HG03457 (cell line): ENCODE measurements at regions not wholly inside any gene's neighbourhood (a gene's known extent, or its start where the extent isn't known, plus 50 kb on each side); places are given as distances from the start of the nearest gene placed in this dataset.

Experiments used
- ATAC-seq: cut with Tn5 transposase; IDR thresholded peaks from one replicate; pipeline ENCODE4 v1.9.1; 2021; ENCODE audit warnings: moderate number of reproducible peaks; ENCODE audit not compliant: unreplicated experiment

DNA sequence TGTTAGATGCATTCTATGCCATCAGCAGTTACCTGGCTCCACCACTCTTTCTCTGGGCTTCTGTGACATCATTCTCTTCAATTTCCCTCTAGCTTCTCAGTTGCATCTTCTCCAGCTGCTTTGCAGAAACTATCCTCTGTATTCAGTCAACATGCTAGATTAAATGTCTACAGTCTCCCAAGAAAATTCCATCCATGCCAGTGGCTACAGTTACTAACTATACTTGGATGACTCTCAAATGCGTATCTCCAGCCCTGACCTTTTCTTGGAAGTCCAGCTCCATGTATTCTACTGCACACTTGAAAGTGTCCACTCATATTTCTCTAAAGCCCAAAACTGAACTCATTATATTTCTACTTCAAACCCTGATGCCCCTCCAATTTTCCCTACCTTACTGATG, 232.3 kb upstream of the TENM3 start:
- no peak for ATAC-seq

DNA sequence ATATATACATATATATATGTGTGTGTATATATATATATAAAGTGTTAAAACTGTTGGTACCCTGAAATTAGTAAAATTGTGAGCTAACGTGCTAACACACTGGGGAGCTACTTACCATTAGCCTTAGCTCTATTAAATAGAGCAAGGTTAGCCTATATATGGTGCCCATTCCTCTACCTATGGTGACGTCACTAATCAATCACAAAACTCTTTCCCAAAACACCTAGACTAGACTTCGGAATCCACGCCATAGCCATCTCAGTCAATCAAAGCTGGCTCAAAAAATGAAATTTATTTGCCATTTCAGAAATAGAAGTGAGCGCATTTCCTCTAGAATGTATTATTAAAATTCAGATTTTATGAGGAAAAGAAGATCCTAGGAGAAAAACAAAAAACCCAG, 229.0 kb upstream of the TENM3 start:
- no peak for ATAC-seq

DNA sequence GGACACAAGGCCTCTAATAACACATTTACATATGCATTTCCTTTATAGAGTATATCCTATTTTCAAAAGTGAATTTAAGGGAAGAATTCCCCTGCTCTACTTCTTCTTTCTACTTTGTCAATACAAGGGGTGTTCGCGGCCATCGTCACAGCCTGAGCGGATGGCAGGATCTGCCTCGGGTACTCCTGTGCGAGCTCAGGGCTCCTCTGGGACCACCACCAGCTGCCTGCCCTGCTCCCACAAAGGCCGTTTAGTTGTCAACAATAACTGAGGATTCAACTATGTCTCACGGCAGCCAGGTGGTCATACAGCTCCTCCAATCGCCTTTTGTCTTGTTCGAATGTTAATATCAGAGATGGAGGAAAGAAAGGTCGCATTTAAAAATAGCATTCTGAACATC, 228.2 kb upstream of the TENM3 start:
- no peak for ATAC-seq

DNA sequence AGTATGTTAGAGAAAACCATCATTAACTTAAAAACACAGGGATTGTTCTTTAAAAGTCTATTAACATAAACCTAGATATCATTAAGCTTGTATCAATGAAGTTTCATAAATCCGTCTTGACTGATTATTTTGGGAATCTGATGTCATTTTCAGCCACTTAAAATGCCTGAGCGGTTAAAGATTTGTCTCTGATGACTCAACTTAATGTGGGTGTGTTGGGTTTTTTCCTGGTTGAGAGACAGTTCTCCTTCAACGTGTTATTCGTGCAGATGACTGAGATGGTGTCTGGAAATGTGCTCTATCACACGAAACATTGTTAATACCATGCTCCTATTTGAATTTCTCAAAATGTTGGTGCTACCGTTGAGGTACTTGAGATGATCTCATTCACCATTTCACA, 227.3 kb upstream of the TENM3 start:
- ATAC-seq, result no peak

DNA sequence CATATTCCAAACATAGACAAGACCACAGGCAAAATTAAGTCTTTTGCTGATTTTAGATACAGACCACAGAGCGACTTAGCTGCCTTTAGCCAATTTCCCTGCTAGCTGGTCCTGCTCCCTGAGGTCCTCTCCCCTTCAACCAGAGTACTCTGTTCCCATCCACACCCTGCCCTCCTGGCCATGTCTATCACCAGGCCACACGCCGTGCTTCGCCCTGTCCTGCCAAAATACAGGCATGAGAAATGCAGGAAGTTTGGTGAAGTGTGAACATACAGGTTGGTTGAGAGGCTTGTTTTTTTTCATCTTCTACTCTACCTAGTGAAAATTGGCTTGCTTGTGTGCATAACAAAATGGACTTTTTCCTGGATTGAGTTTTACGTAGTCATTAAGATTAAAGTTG, 226.2 kb upstream of the TENM3 start:
- ATAC-seq, result no peak

DNA sequence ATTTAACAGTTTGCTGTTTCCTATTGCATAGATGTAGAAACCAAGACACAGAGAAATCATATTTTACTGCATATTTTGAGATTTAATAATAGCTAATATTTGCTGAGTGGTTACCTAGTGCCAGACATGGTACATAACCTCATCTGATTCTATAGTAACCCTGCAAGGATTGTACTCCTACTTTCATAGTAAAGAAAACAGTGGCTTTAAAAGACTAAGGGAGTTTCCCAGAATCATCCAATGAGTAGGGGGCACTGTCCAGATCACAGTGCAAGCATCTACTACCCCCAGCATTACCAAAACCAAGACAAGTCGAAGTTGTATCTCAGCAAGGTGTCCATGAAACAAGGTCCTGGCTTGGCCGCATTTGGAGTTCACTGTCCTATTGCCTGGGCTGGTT, 224.5 kb upstream of the TENM3 start:
- peak; percentile 51 for ATAC-seq

DNA sequence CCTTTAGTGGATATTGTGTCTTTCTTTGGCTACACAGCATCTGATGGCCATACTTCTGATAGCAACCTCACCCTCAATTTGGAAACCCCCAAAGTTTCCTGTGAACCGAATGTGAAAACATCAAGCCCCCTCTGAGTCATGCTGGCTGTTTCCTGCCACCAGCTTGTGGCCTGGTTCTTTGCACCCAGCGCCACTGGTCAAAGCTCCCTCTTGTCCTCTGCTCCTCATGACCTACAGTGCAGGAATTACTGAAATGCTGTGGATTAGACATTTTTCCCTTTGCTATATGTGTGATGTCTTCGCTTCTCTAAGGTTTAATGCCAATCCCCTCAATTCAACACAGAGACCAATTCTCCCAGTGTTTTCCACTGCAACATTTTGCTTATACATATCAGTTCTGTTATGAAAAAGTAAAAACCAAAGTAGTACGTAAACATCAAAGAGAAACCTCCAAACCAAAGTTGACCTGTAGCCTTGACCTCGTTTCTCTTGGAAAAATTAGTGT, 224.0 kb upstream of the TENM3 start:
- ATAC-seq, result peak; percentile 92

DNA sequence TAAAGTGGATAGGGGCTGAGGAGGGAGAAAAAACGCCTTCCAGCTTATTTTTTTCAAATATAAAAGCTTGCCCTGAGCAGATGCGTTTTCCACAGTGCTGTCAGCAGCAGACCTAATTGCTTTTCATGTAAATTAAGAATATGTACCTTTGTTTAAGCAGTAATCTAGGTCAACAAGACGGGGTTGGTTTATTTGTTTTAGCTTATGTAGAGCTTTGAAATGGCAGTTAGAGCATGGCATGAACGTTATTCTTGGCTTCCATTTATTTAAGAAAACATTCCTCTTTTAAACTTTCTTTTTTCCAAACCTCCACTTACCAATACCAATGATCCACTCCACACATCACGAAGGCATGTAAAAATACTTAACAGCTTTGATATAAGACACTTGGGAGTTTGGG, 220.3 kb upstream of the TENM3 start:
- no peak for ATAC-seq

DNA sequence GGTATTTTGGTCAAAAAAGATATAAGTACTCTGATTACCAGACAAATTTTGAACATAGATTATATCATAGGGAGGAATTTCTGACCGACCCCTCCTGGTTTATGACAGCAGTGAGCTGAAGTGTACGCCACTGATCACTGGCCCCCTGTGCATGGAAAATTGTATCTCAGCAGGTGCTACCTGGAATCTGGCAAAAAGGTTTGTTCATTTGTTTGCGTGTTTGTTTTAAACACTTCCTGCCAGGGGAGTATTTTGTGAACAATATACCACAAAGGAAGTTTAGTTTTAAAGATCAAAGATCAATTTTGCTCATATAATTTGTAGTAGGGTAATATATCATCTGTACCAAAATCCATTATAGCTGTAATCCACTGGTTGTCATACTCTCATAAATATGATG, 219.7 kb upstream of the TENM3 start:
- no peak for ATAC-seq

DNA sequence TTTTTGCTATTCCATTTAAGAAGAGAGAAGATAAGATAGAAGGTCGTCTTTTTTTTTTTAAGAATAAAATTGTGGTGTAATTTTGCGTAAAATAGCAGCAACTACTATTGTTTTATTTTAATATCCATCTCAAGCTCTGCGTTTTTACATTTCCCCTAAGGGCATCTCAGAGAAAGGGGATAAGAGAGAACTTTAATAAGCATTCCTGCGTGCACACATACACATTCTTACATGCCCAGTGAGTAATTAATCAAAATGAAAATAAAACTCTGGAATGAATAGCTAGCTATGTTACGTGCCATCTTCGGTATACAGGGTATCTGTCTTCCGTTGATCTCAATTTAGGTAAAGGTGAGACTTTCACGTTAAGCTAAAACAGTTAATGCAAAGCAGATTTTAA, 200.3 kb upstream of the TENM3 start:
- ATAC-seq, result no peak

DNA sequence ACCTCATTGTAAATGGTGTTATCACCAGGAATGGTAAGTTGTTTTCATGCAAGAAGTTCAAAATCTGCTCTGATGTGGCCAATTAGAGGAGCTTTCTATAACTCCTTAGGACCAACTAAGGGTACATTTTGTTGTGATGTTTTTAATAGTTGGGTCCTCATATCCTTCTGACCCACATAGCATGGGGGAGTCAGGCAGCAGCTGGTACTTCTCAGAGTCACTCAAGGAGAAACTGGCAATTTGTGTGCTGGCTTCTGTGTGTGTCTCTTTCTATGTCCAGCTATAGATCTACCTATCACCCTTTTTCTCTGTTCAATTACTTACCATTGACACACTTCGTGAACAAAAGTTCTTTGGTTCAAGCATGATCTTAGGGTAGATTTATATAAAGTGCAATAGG, 194.3 kb upstream of the TENM3 start:
- no peak for ATAC-seq

DNA sequence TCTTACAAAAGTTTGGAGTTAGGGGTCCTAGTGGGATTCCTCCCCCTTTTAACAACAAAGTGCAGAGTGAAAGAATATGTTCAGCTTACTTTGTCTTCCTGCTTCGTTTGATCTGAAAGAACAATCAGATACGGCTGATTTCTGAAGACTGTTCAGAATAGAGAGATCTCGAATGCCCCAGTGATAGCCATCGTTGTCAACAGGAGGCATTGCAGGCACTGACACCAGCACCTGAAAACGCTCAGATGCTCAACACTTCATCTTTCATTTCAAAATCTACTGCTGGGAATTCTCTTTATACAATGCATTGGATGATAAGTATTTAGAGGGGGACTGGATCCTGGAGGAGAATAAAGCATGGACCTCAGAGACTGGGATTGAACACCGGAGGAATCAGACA, 186.3 kb upstream of the TENM3 start:
- no peak for ATAC-seq

DNA sequence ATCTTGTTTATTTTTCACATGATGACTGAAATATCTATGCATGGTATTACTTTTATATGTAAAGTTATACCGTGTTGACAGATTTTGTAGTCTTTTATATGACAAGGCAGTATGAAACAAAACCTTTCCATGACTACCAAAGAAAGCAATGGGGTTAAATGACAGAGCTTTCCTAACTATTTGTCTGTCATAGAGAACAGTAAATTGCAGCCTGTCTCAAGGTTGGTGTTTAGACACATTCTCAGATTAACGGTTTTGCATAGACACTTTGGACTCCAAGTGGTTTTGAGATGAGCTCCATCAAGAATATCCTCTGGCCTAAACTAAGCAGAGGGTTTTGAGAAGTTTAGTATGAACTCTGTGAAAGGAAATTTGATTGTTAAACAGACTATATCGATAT, 180.7 kb upstream of the TENM3 start:
- no peak for ATAC-seq

DNA sequence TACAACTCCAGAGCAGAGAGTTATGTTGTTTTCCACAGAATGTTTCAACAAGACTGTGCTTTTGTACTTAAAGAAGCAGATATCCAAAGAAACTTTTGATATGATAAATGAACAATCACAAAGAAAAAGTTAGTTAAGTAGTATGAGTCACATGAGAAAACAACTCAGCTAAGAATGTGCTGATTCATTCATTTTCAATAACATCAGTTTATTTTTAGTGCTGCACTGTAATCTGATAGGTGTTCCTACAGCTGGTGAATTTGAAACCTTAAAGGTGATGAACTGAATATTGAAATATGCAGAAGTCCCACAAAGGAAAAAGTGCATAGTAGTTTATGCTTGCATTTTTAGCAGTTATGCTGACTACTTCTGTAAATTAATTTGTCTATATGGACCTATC, 180.3 kb upstream of the TENM3 start:
- ATAC-seq, result no peak

DNA sequence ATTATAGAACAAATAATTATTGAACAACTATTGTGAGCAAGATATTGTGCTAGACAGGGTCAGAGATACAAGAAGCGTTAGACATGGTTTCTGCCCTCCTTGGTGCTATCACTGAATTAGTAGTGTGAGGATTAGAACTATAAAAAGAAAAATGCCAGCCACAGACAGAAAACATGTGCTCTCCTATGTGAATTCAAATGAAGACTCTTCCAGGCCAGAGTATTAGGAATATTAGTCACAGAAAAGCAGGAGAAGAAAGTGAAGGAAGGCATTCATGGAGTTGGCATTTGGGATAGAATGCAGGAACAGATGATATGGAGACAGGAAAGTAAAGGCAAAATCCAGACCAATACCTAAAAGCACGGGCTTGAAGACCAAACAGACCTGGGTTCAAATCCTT, 179.6 kb upstream of the TENM3 start:
- no peak for ATAC-seq

DNA sequence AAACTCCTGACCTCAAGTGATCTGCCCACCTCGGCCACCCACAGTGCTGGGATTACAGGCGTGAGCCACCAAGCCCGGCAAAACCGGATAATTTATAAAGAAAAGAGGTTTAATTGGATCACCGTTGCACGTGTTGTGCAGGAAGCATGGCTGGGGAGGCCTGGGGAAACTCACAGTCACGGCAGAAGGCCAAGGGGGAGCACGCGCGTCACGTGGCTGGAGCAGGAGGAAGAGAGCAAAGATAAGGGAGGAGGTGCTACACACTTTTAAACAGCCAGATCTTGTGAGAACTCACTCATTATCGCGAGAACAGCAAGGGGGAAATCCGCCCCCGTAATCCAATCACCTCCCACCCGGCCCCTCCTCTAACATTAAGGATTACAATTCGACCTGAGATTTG, 177.9 kb upstream of the TENM3 start:
- ATAC-seq, result no peak

DNA sequence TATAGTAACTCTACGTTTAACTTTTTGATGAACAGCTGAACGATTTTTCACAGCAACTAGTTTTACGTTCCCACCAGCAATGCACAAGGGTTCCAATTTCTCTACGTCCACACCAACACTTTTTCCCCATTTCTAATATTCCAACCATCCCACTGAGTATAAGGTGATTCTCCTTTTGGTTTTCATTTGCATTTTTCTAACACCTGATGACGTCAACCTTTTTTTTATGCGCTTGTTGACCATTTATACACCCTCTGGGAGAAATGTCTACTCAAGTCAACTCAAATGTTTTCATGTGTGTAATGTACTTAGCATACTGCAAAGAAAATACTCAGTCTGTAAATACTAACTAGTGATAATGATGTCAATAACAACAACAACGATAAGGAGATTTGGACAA, 177.2 kb upstream of the TENM3 start:
- ATAC-seq, result no peak

DNA sequence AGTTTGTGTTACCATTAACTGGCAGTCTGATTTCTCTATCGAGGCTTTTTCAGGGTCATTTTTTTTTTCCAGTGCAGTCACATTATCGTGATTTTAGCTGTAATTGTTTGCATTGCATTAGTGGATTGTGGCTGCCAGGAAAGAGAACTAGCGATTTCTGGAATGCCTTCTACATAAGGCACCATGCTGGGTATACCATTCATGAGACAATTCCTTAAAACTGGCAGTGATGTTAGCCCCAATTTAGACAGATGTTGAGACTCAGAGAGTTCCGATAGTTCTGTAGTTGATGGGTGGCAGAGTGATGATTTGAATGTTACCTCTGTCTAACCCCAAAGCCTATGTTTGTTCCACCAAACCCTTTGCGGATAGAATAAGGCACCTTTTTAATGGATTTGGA, 175.4 kb upstream of the TENM3 start:
- ATAC-seq, result no peak

DNA sequence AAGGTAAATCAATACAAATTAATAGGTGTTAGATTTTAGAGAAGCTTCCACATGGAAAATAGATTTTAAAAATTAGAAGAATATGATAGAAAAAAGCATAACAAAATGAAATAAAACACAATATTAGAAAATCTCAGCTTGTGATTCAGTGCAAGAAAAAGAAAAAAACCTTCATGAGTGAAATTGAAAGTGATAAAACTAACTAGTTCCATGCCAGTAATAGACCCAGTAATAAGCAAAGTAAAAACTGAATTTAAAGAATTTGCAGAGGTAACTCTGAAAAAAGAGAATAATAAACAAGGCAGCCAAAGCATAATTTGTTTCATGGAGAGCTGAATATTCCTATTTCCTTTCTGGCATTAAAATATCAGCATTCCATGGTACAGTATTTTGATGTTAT, 174.3 kb upstream of the TENM3 start:
- no peak for ATAC-seq

DNA sequence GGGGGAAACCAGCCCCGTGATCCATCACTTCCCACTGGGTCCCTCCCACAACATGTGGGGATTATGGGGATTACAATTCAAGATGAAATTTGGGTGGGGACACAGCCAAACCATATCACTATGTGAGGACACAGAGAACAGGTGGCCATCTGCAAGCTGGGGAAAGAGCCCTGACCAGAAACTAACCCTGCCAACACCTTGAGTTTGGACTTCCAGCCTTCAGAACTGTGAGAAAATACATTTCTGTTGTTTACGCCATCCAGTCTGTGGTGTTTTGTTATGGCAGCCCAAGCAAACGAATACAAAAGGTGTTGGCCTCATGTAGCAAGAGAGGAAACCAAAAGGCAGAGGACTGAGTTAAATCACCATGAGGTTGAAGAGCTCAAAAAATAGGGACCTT, 169.9 kb upstream of the TENM3 start:
- no peak for ATAC-seq

DNA sequence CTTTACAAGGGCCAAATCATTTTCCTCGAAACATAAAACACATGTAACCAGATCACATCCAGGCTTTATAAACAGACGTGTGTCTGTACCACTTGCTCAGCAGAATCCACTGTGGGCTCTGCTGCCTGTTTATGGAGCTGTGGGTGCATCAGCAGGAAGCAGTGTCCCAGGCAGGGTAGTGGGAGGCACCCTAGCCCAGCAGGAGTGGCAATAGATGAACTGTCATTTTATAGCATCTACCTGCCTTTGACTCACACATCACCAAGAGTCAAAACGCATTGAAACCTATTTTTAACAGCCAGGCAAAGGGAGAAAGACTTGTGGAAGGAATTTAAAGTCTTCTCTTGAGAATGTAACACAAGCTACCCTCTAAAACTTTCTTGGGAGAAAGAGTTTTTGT, 169.1 kb upstream of the TENM3 start:
- no peak for ATAC-seq

DNA sequence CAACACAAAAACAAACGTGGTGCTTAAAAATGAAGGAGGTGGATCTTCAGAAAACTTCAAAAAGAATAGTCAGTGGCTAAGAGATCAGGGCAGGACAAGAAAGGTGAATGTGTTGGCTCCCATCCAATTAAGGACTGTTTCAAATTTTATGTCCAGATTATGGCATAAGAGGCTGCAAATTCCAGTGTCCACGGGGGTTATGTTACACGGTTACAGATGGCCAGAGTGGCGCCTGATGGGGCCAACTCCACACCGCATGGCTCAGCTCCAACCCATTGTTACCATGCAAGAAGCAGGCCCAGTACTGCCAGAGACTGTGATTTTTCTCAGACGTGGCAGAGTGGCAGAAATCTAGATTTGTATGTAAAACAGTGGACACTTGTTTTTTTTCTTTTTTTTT, 168.4 kb upstream of the TENM3 start:
- ATAC-seq, result no peak

DNA sequence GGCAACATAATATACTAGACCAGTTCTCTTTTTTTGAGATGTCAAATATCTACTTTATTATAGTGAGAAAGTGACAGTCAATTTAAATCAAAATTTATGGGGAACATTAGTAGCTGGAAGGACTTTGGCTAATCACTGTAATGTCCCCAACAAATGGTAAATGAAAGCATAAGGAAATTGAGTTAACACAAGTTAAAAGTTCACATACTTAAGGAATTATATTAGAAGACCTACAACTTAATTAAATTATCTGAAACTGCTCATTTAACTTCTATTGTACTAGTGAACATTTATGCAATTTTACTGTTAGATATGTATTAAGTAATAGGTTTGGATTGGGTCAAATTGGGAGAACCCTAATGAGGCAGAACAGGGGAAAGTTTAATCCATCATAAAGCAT, 160.3 kb upstream of the TENM3 start:
- ATAC-seq, result no peak
